C4-2B (cell line): ENCODE measurements at regions not wholly inside any gene's neighbourhood (a gene's known extent, or its start where the extent isn't known, plus 50 kb on each side); places are given as distances from the start of the nearest gene placed in this dataset.

Experiments used
- CTCF ChIP-seq: fragments of 450-650 bp; conservative IDR thresholded peaks from 2 replicates; pipeline ENCODE4 v1.5.1; 2017; ENCODE audit warnings: mild to moderate bottlenecking
- ZFX ChIP-seq: fragments of 450-650 bp; IDR thresholded peaks from 2 replicates; pipeline ENCODE4 v1.6.1; 2017

- TF ChIP-seq CTCF = no peak
- no peak for TF ChIP-seq ZFX
These were observed 99.9 kb upstream of the IGSF10 start for GRCh38 chr3:151560738-151561137.
